ENCODE measurements at regions not wholly inside any gene's neighbourhood (a gene's known extent, or its start where the extent isn't known, plus 50 kb on each side); places are given as distances from the start of the nearest gene placed in this dataset.

DNA sequence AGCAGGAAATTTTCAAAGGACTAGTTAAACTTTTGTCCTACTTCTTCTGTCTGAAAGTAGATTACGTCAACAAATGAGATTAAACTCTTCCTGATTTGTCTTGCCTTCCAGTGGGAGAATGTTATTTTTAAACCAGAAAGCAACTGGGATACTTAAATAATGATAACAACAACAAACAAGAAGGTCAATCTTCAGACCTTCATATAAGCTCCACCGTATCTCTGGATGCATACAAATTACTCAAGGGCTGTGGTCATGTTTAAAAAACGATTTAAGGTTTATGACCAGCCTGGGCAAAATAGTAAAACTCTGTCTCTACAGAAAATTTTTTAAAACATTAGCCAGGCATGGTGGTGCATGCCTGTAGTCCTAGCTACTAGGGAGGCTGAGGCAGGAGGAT lies 145.3 kb upstream of the NPHP3 start:
- ChIA-PET CTCF (no interaction called here), POLR2A (no interaction called here)
- Mint-ChIP-seq H3K27ac (ENCODE audit: unreplicated experiment) (no peak overlapping the region), H3K27me3 (ENCODE audit: insufficient read depth, unreplicated experiment) (peaks cover 4% of the 10 kb centered on the region), H3K36me3 (ENCODE audit: insufficient read depth, unreplicated experiment) (no peaks in the 10 kb centered on the region), H3K4me3 (ENCODE audit: unreplicated experiment) (no peak overlapping the region), H3K9me3 (ENCODE audit: unreplicated experiment) (no peaks in the 10 kb centered on the region), H3K4me1 (ENCODE audit: low read depth, unreplicated experiment) (no peaks in the 10 kb centered on the region)
- Histone ChIP-seq H3K9me3 (no peaks in the 10 kb centered on the region), H3K36me3 (ENCODE audit: control insufficient read depth, insufficient read depth, low read length) (no peaks in the 10 kb centered on the region), H3K4me3 (ENCODE audit: low read depth, low read length) (no peak overlapping the region), H3K4me1 (no peaks in the 10 kb centered on the region), H3K27me3 (replicated peaks; ENCODE audit: control insufficient read depth, insufficient read depth, low read length) (no peaks in the 10 kb centered on the region)
- TF ChIP-seq, protein P1, sequence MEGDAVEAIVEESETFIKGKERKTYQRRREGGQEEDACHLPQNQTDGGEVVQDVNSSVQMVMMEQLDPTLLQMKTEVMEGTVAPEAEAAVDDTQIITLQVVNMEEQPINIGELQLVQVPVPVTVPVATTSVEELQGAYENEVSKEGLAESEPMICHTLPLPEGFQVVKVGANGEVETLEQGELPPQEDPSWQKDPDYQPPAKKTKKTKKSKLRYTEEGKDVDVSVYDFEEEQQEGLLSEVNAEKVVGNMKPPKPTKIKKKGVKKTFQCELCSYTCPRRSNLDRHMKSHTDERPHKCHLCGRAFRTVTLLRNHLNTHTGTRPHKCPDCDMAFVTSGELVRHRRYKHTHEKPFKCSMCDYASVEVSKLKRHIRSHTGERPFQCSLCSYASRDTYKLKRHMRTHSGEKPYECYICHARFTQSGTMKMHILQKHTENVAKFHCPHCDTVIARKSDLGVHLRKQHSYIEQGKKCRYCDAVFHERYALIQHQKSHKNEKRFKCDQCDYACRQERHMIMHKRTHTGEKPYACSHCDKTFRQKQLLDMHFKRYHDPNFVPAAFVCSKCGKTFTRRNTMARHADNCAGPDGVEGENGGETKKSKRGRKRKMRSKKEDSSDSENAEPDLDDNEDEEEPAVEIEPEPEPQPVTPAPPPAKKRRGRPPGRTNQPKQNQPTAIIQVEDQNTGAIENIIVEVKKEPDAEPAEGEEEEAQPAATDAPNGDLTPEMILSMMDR (IDR thresholded peaks at IDR 0.05; ENCODE audit: insufficient read depth in 1 of 2, low read depth in 1 of 2, low read length in 1 of 2, severe bottlenecking in 1 of 2, unreplicated experiment in 1 of 2) = no peak
- no peak for DNase-seq
- intact Hi-C loops (cut with micrococcal nuclease; ENCODE audit: unreplicated experiment) = no loop called here
- no TSS peak for BruUV-seq (replicated peaks)

GRCh38 chr3:132857317-132857716 lies 135.1 kb upstream of the NPHP3 start:
- Histone ChIP-seq H3K27me3 (replicated peaks; ENCODE audit: control insufficient read depth, insufficient read depth, low read length) (no peaks in the 10 kb centered on the region), H3K4me1 (no peaks in the 10 kb centered on the region), H3K4me3 (ENCODE audit: low read depth, low read length) (no peak overlapping the region), H3K9me3 (no peaks in the 10 kb centered on the region), H3K36me3 (ENCODE audit: control insufficient read depth, insufficient read depth, low read length) (no peaks in the 10 kb centered on the region)
- no peaks in the 10 kb centered on the region for H3K4me1 Mint-ChIP-seq (ENCODE audit: low read depth, unreplicated experiment)
- no peaks in the 10 kb centered on the region for H3K9me3 Mint-ChIP-seq (ENCODE audit: unreplicated experiment)
- peaks cover 3% of the 10 kb centered on the region for H3K27me3 Mint-ChIP-seq (ENCODE audit: insufficient read depth, unreplicated experiment)
- ChIA-PET POLR2A (no interaction called here), CTCF (no interaction called here)
- H3K36me3 Mint-ChIP-seq (ENCODE audit: insufficient read depth, unreplicated experiment) = no peaks in the 10 kb centered on the region
- TF ChIP-seq, protein P1 (IDR thresholded peaks at IDR 0.05; ENCODE audit: insufficient read depth in 1 of 2, low read depth in 1 of 2, low read length in 1 of 2, severe bottlenecking in 1 of 2, unreplicated experiment in 1 of 2) = no peak
- no peak overlapping the region for H3K4me3 Mint-ChIP-seq (ENCODE audit: unreplicated experiment)
- intact Hi-C loops (cut with micrococcal nuclease; ENCODE audit: unreplicated experiment) = no loop called here
- BruUV-seq (replicated peaks) = no TSS peak
- H3K27ac Mint-ChIP-seq (ENCODE audit: unreplicated experiment) = no peak overlapping the region
- no peak for DNase-seq

- no peaks in the 10 kb centered on the region for H3K9me3 Mint-ChIP-seq (ENCODE audit: unreplicated experiment)
- H3K4me3 ChIP-seq (ENCODE audit: low read depth, low read length) = no peak overlapping the region
- peaks cover 11% of the 10 kb centered on the region for H3K27me3 Mint-ChIP-seq (ENCODE audit: insufficient read depth, unreplicated experiment)
- no peak overlapping the region for H3K27ac Mint-ChIP-seq (ENCODE audit: unreplicated experiment)
- DNase-seq = no peak
- no peaks in the 10 kb centered on the region for H3K36me3 ChIP-seq (ENCODE audit: control insufficient read depth, insufficient read depth, low read length)
- no peak overlapping the region for H3K4me3 Mint-ChIP-seq (ENCODE audit: unreplicated experiment)
- BruUV-seq (replicated peaks) = no TSS peak
- ChIA-PET POLR2A (no interaction called here), CTCF (no interaction called here)
- H3K4me1 ChIP-seq = no peaks in the 10 kb centered on the region
- no peaks in the 10 kb centered on the region for H3K36me3 Mint-ChIP-seq (ENCODE audit: insufficient read depth, unreplicated experiment)
- intact Hi-C loops (cut with micrococcal nuclease; ENCODE audit: unreplicated experiment) = no loop called here
- TF ChIP-seq, protein P1 (IDR thresholded peaks at IDR 0.05; ENCODE audit: insufficient read depth in 1 of 2, low read depth in 1 of 2, low read length in 1 of 2, severe bottlenecking in 1 of 2, unreplicated experiment in 1 of 2) = no peak
- no peaks in the 10 kb centered on the region for H3K9me3 ChIP-seq
- H3K27me3 ChIP-seq (replicated peaks; ENCODE audit: control insufficient read depth, insufficient read depth, low read length) = no peaks in the 10 kb centered on the region
- no peaks in the 10 kb centered on the region for H3K4me1 Mint-ChIP-seq (ENCODE audit: low read depth, unreplicated experiment)
These were observed 132.8 kb upstream of the NPHP3 start for GRCh38 chr3:132854856-132855535.

Data from Caco-2 (cell line).